Psoas muscle (tissue), 7 donors: ENCODE measurements at regions not wholly inside any gene's neighbourhood (a gene's known extent, or its start where the extent isn't known, plus 50 kb on each side); places are given as distances from the start of the nearest gene placed in this dataset.

Experiments used
- ATAC-seq, 4 donors: fragments of 200-7000 bp; cut with Tn5 transposase; one replicate each; pipeline ENCODE4 v1.9.1; 2020; ENCODE audit warnings: moderate library complexity in 3 of 4, mild to moderate bottlenecking in 2 of 4
- DNase-seq, 2 donors: peaks; one replicate each; pipeline ENCODE4 v3.0.0-alpha.2; 2020
- H3K27ac ChIP-seq: fragments of 200-600 bp; one replicate; pipeline ENCODE4 v1.8.0; 2022
- H3K27me3 ChIP-seq, 3 donors: fragments of 200-600 bp in 1 of 3; one replicate each; pipeline versions ENCODE4 v1.6.1 to v1.8.0; 2013 to 2022; ENCODE audit warnings: low read length in 2 of 3, mild to moderate bottlenecking in 2 of 3, moderate library complexity in 1 of 3; ENCODE audit not compliant: insufficient read depth in 3 of 3
- H3K36me3 ChIP-seq, 2 donors: fragments of 200-600 bp in 1 of 2; one replicate each; pipeline versions ENCODE4 v1.6.1 to v1.8.0; 2013 to 2022; ENCODE audit warnings: low read depth in 1 of 2, mild to moderate bottlenecking in 1 of 2, moderate library complexity in 1 of 2; ENCODE audit not compliant: insufficient read depth in 1 of 2
- H3K4me1 ChIP-seq: fragments of 200-600 bp; one replicate; pipeline ENCODE4 v1.8.0; 2022
- H3K4me3 ChIP-seq: fragments of 200-600 bp; one replicate; pipeline ENCODE4 v1.8.0; 2022; ENCODE audit warnings: mild to moderate bottlenecking
- H3K9me3 ChIP-seq: fragments of 200-600 bp; one replicate; pipeline ENCODE4 v1.8.0; 2022
- WGBS, 3 donors: extraction: QIAGEN DNeasy Blood & Tissue Kit; methylation state at CpG; one replicate each; pipeline versions ENCODE4 v1.1.6 to v1.1.7; 2013; 5-methylcytosine and 5-hydroxymethylcytosine counted together
- intact Hi-C, 2 donors: fragments of 100-400 bp; cut with DNase I; formaldehyde crosslinking; loops; one replicate each; pipeline versions ENCODE4 v1.11.0 to v1.14.2; 2022
- TF ChIP-seq, protein P1 (sequence below): fragments of 200-600 bp; IDR thresholded peaks from one replicate; pipeline ENCODE4 v1.8.0; 2022; ENCODE audit warnings: antibody characterized with exemption
- donor health status: healthy with polysubstance abuse.
- donor health status: DM: no; HTN: no; CAD: no; lungs with moderate emphysema.
- donor health status: Bipolar disorder and iron deficiency.
- donor health status: healthy.
- donor health status: DM: yes; HTN: yes; CAD: no.
- donor health status: DM: no; HTN: no; CAD: no.
- donor health status: DM: yes; HTN: yes; CAD: no.

DNA sequence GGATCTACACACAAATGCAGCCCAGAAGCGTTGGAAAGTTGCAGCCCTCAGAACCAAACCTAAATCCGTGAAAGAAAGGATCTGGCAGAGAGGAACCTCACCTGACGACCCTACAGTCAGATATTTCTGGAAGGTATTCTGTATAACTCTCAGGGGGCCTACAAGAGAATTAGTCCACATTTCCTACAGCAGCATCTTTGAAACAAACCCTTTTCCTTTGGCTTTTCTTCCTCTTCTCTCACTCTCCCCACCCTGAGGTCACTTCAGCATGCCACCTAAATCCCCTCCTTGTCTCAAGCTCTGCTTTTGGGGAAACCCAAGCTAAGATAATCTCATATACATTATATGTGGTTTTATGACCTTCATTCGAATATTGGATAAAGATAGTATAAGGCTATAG is 719.0 kb upstream of the MIR17HG start:
- Histone ChIP-seq H3K27ac (no peak overlapping the region), H3K36me3 (no peaks in the 10 kb centered on the region), H3K4me1 (no peaks in the 10 kb centered on the region), H3K27me3 (no peaks in the 10 kb centered on the region), H3K4me3 (no peak overlapping the region), H3K9me3 (no peaks in the 10 kb centered on the region)
- no peak for DNase-seq
- intact Hi-C loops, result no loop called here
- WGBS, 3 donors, result 72 to 79% (median 76%) methylated on average over 4 of the region's 4 CpGs
- no peak for ATAC-seq
- TF ChIP-seq, protein P1, sequence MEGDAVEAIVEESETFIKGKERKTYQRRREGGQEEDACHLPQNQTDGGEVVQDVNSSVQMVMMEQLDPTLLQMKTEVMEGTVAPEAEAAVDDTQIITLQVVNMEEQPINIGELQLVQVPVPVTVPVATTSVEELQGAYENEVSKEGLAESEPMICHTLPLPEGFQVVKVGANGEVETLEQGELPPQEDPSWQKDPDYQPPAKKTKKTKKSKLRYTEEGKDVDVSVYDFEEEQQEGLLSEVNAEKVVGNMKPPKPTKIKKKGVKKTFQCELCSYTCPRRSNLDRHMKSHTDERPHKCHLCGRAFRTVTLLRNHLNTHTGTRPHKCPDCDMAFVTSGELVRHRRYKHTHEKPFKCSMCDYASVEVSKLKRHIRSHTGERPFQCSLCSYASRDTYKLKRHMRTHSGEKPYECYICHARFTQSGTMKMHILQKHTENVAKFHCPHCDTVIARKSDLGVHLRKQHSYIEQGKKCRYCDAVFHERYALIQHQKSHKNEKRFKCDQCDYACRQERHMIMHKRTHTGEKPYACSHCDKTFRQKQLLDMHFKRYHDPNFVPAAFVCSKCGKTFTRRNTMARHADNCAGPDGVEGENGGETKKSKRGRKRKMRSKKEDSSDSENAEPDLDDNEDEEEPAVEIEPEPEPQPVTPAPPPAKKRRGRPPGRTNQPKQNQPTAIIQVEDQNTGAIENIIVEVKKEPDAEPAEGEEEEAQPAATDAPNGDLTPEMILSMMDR, result no peak

DNA sequence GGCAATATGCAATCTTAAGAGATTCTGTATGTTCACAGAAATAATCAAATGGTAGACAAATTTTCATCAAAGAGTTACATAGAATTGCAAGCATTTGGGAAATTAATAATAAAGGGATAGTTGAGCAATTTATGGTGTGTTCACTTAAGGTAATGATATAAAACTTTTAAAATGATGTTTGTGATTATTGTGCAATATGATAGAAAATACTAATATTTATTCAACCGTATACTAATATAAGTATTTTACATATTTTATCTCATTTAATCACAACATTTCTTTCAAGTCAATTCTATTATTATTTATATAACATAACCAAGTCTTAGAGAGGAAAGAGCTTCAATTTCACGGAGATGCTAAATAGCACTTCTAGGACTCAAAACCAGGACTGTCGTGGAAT is 716.8 kb upstream of the MIR17HG start:
- ATAC-seq (no peak), DNase-seq (no peak)
- no peak overlapping the region for H3K27ac ChIP-seq
- H3K36me3 ChIP-seq, result no peaks in the 10 kb centered on the region
- no peaks in the 10 kb centered on the region for H3K27me3 ChIP-seq
- intact Hi-C loops, result no loop called here
- no peak overlapping the region for H3K4me3 ChIP-seq
- H3K4me1 ChIP-seq, result no peaks in the 10 kb centered on the region
- no peaks in the 10 kb centered on the region for H3K9me3 ChIP-seq
- 95 to 97% (median 96%) methylated on average over 3 of the region's 3 CpGs for WGBS, 3 donors
- TF ChIP-seq, protein P1, result no peak

DNA sequence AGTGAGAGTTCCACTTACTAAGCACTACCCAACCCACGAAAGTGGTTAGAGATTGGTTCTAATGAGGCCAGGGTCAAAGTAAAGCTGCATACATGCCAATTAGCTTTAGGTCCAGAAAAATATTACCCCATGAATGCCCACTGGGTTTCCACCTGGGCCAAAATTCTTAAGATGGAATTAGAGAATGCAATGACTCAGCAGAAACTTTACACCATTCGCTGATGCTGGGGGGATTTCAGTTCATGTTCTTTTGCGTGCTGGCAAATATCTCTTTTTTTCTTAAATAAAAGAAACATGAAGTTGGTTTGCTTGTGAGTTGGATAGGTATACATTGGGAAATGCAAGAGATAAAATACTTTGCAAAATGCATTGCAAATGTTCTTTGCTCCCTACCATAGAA is 715.3 kb upstream of the MIR17HG start:
- intact Hi-C loops, result no loop called here
- TF ChIP-seq, protein P1, result no peak
- Histone ChIP-seq H3K27ac (no peak overlapping the region), H3K4me3 (no peak overlapping the region), H3K9me3 (no peaks in the 10 kb centered on the region), H3K4me1 (no peaks in the 10 kb centered on the region), H3K27me3 (no peaks in the 10 kb centered on the region), H3K36me3 (no peaks in the 10 kb centered on the region)
- WGBS, 3 donors, result 70 to 78% (median 76%) methylated on average over 3 of the region's 3 CpGs
- DNase-seq (no peak), ATAC-seq (no peak)

DNA sequence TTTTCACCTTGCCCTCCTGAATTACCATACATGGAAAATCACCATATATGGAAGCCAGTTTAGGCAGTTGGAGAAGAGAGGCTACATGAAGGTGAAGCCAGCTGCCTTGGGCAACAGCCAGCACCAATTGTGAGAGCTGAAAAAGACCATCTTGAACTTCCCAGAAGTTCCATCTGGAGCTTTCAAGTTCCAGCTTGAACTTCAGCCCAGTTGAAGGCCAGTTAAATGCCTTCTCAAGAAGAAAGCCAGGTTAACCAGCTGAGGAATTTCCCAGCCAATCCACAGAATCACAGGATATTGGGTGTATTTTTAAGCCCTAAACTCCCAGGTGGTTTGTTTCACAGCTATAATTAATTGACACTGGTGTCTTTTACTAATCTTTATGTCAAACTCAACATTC is 713.6 kb upstream of the MIR17HG start:
- intact Hi-C loops, result no loop called here
- Histone ChIP-seq H3K4me3 (no peak overlapping the region), H3K4me1 (no peaks in the 10 kb centered on the region), H3K9me3 (no peaks in the 10 kb centered on the region), H3K36me3 (no peaks in the 10 kb centered on the region), H3K27ac (no peak overlapping the region), H3K27me3 (no peaks in the 10 kb centered on the region)
- TF ChIP-seq, protein P1, result no peak
- DNase-seq (no peak), ATAC-seq (no peak)

DNA sequence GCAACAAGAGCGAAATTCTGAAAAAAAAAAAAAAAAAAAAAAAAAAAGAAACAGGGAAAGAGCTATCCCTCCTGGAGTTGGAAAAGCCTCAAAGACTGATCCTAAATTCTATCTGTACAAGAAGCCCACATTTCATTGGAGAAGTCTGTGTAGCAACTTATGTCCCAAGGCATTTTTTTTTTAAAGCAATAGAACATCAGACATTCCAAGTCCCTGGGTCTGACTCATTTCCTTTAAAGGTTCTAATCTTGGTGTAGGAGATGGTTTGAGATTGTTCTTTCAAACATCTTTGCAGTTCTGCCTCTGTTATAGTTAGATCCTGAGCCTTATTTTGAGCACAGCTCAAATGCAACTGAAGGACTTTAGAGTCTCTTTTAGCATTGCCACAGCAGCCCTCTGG is 706.5 kb upstream of the MIR17HG start:
- no peak for DNase-seq
- TF ChIP-seq, protein P1, result no peak
- Histone ChIP-seq H3K4me3 (no peak overlapping the region), H3K27me3 (no peaks in the 10 kb centered on the region), H3K36me3 (no peaks in the 10 kb centered on the region), H3K27ac (no peak overlapping the region), H3K9me3 (no peaks in the 10 kb centered on the region), H3K4me1 (no peaks in the 10 kb centered on the region)
- WGBS, 3 donors, result 87 to 100% (median 91%) methylated on average over 1 of the region's 1 CpG
- no peak for ATAC-seq
- intact Hi-C loops, result no loop called here
